ENCODE measurements at regions not wholly inside any gene's neighbourhood (a gene's known extent, or its start where the extent isn't known, plus 50 kb on each side); places are given as distances from the start of the nearest gene placed in this dataset.

DNA sequence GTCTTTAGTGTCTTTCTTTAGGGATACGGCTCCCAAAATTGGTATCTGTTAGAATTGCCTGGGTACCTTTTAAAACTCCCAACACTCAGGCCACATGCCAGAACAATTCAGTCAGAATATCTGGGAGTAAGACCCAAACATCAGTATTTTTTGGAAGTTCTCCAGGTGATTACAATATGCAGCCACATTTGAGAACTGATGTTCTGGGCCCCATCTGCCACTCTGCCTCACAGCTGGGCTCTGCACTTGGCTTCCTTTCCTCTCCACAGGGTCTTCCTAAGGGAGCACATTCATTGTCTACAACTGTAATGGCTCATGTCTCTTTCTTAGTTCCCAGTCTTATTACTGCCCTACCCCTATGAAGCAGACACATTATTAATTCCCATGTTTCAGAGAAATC is 394.5 kb downstream of the MFSD1 start:
- H3K4me3 ChIP-seq (ENCODE audit: low read depth in 2 of 2, low read length in 1 of 2) = no peak overlapping the region
- no peaks in the 10 kb centered on the region for H3K27me3 ChIP-seq (ENCODE audit: insufficient read depth)
- WGBS (ENCODE audit: low lambda C conversion rate) = 92% methylated on average over 1 of the region's 1 CpG
- no peaks in the 10 kb centered on the region for H4K20me1 ChIP-seq (ENCODE audit: insufficient read depth)
- peaks cover 0 to 5% of the 10 kb centered on the region in 2 experiments for H3K36me3 ChIP-seq (replicated peaks in 1 of 2; ENCODE audit: control insufficient read depth in 1 of 2, insufficient read depth in 2 of 2, low read length in 1 of 2)
- no peak for DNase-seq
- H3K9me2 ChIP-seq = no peaks in the 10 kb centered on the region
- peaks cover 4 to 15% of the 10 kb centered on the region in 2 experiments for H3K4me1 ChIP-seq (ENCODE audit: control insufficient read depth in 1 of 2, insufficient read depth in 2 of 2, low read depth in 1 of 2, low read length in 1 of 2)
- H3K79me2 ChIP-seq (ENCODE audit: insufficient read depth) = no peaks in the 10 kb centered on the region
- no peak overlapping the region for H3K9ac ChIP-seq
- peak; percentile 35; the same call in 1 of the 2 replicates for TF ChIP-seq TCF12 (IDR thresholded peaks at IDR 0.05)
- TF ChIP-seq, protein P1, sequence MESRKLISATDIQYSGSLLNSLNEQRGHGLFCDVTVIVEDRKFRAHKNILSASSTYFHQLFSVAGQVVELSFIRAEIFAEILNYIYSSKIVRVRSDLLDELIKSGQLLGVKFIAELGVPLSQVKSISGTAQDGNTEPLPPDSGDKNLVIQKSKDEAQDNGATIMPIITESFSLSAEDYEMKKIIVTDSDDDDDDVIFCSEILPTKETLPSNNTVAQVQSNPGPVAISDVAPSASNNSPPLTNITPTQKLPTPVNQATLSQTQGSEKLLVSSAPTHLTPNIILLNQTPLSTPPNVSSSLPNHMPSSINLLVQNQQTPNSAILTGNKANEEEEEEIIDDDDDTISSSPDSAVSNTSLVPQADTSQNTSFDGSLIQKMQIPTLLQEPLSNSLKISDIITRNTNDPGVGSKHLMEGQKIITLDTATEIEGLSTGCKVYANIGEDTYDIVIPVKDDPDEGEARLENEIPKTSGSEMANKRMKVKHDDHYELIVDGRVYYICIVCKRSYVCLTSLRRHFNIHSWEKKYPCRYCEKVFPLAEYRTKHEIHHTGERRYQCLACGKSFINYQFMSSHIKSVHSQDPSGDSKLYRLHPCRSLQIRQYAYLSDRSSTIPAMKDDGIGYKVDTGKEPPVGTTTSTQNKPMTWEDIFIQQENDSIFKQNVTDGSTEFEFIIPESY (IDR thresholded peaks at IDR 0.05; ENCODE audit: borderline replicate concordance, low read depth) = no peak
- POLR2A ChIA-PET = no interaction called here
- no peak overlapping the region for H2AFZ ChIP-seq (ENCODE audit: low read depth)
- CTCF ChIA-PET = no interaction called here
- no peak overlapping the region for H3K4me2 ChIP-seq
- peaks cover 15% of the 10 kb centered on the region for H3F3A ChIP-seq (replicated peaks; ENCODE audit: insufficient read depth)
- H3K9me3 ChIP-seq = peaks cover 9% of the 10 kb centered on the region; the same call in 1 of the 2 replicates
- H3K27ac ChIP-seq (ENCODE audit: low read depth in 2 of 2, low read length in 1 of 2) = no peak overlapping the region

DNA sequence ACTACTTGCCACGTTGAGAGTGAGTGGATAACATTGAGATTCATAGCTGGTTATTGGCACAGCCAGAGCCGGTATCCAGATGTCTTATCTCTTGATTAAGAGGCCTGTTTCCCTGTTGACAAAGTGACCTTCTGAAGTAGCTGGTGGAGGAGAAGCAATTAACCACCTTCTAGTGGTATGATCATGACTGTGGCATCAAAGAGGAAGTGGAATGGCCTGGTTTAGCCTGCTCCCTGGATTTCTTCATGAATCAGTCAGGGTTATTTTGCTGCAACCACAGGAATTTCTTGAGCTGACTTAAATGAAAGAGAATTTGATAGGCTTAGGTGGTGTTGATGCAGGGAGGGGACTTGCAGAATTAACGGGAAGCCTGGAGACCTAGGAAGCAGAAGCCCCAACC is 398.3 kb downstream of the MFSD1 start:
- ChIA-PET CTCF (no interaction called here), POLR2A (no interaction called here)
- Histone ChIP-seq H3K9ac (no peak overlapping the region; the same call in 1 of the 2 replicates), H3K36me3 (replicated peaks in 1 of 2; ENCODE audit: control insufficient read depth in 1 of 2, insufficient read depth in 2 of 2, low read length in 1 of 2) (peaks cover 0 to 5% of the 10 kb centered on the region in 2 experiments), H3K79me2 (ENCODE audit: insufficient read depth) (no peaks in the 10 kb centered on the region), H3F3A (replicated peaks; ENCODE audit: insufficient read depth) (peaks cover 7% of the 10 kb centered on the region), H3K9me3 (peaks cover 9% of the 10 kb centered on the region; the same call in 1 of the 2 replicates), H3K4me2 (peak overlapping the region; percentile 53; the same call in 1 of the 2 replicates), H3K4me3 (ENCODE audit: low read depth in 2 of 2, low read length in 1 of 2) (no peak overlapping the region; a peak in 1 of 4 replicates), H3K4me1 (ENCODE audit: control insufficient read depth in 1 of 2, insufficient read depth in 2 of 2, low read depth in 1 of 2, low read length in 1 of 2) (peaks cover 4 to 6% of the 10 kb centered on the region in 2 experiments; a peak in 2 of 4 replicates), H2AFZ (ENCODE audit: low read depth) (0 out of 2 replicates have a peak overlapping the region, but pooled peaks have one; percentile 20), H4K20me1 (ENCODE audit: insufficient read depth) (no peaks in the 10 kb centered on the region), H3K9me2 (no peaks in the 10 kb centered on the region), H3K27me3 (ENCODE audit: insufficient read depth) (no peaks in the 10 kb centered on the region), H3K27ac (ENCODE audit: low read depth in 2 of 2, low read length in 1 of 2) (peak overlapping the region; percentile 28 to 34)
- 42% methylated on average over 3 of the region's 3 CpGs for WGBS (ENCODE audit: low lambda C conversion rate)
- DNase-seq = no peak
- no peak for TF ChIP-seq RAD21 (IDR thresholded peaks at IDR 0.05; ENCODE audit: low read length)
- TF ChIP-seq MXI1 (IDR thresholded peaks at IDR 0.05; ENCODE audit: low read depth, low read length) = no peak
- TF ChIP-seq NFIC (IDR thresholded peaks at IDR 0.05; ENCODE audit: borderline replicate concordance) = peak; percentile 44; the same call in 1 of the 2 replicates
- TF ChIP-seq CHD2 (IDR thresholded peaks at IDR 0.05; ENCODE audit: low read length, partially characterized antibody) = no peak
- TF ChIP-seq MEF2A (IDR thresholded peaks at IDR 0.05; ENCODE audit: borderline replicate concordance, low read depth) = no peak
- no peak for TF ChIP-seq FOXJ3 (CRISPR knock-in tag; IDR thresholded peaks at IDR 0.05)
- TF ChIP-seq YY1 (IDR thresholded peaks at IDR 0.05; ENCODE audit: low read depth) = no peak
- TF ChIP-seq RCOR1 (IDR thresholded peaks at IDR 0.05; ENCODE audit: low read length) = no peak
- no peak for TF ChIP-seq NRF1 (IDR thresholded peaks at IDR 0.05; ENCODE audit: low read depth, low read length)
- no peak for TF ChIP-seq RFX5 (IDR thresholded peaks at IDR 0.05; ENCODE audit: low read length)
- TF ChIP-seq TCF12 (IDR thresholded peaks at IDR 0.05) = peak; percentile 93
- TF ChIP-seq, protein P2, sequence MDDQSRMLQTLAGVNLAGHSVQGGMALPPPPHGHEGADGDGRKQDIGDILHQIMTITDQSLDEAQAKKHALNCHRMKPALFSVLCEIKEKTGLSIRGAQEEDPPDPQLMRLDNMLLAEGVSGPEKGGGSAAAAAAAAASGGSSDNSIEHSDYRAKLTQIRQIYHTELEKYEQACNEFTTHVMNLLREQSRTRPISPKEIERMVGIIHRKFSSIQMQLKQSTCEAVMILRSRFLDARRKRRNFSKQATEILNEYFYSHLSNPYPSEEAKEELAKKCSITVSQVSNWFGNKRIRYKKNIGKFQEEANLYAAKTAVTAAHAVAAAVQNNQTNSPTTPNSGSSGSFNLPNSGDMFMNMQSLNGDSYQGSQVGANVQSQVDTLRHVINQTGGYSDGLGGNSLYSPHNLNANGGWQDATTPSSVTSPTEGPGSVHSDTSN (IDR thresholded peaks at IDR 0.05) = peak; percentile 86
- peak; percentile 68 for TF ChIP-seq JUND (IDR thresholded peaks at IDR 0.05)
- TF ChIP-seq, protein P3, sequence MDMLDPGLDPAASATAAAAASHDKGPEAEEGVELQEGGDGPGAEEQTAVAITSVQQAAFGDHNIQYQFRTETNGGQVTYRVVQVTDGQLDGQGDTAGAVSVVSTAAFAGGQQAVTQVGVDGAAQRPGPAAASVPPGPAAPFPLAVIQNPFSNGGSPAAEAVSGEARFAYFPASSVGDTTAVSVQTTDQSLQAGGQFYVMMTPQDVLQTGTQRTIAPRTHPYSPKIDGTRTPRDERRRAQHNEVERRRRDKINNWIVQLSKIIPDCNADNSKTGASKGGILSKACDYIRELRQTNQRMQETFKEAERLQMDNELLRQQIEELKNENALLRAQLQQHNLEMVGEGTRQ (IDR thresholded peaks at IDR 0.05; ENCODE audit: borderline replicate concordance, low read depth, low read length) = no peak
- TF ChIP-seq, protein P4, sequence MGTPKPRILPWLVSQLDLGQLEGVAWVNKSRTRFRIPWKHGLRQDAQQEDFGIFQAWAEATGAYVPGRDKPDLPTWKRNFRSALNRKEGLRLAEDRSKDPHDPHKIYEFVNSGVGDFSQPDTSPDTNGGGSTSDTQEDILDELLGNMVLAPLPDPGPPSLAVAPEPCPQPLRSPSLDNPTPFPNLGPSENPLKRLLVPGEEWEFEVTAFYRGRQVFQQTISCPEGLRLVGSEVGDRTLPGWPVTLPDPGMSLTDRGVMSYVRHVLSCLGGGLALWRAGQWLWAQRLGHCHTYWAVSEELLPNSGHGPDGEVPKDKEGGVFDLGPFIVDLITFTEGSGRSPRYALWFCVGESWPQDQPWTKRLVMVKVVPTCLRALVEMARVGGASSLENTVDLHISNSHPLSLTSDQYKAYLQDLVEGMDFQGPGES (IDR thresholded peaks at IDR 0.05; ENCODE audit: low read depth, low read length) = no peak
- TF ChIP-seq, protein P1 (IDR thresholded peaks at IDR 0.05; ENCODE audit: borderline replicate concordance, low read depth) = no peak
- no peak for TF ChIP-seq GATA2 (CRISPR knock-in tag; IDR thresholded peaks at IDR 0.05)
- peak in 1 of 2 experiments; percentile 71; a peak in 1 of 4 replicates for TF ChIP-seq EP300 (IDR thresholded peaks at IDR 0.05; ENCODE audit: borderline replicate concordance in 1 of 2, low read depth in 1 of 2, low read length in 1 of 2)
- 0 out of 2 replicates have a peak, but pooled peaks have one; percentile 8 for TF ChIP-seq GABPA (IDR thresholded peaks at IDR 0.05; ENCODE audit: low read depth)
- no peak; the same call in 1 of the 2 replicates for TF ChIP-seq SIN3A (IDR thresholded peaks at IDR 0.05; ENCODE audit: borderline replicate concordance, low read depth, low read length)
